Heart left ventricle (tissue), 16 donors: ENCODE measurements at regions not wholly inside any gene's neighbourhood (a gene's known extent, or its start where the extent isn't known, plus 50 kb on each side); places are given as distances from the start of the nearest gene placed in this dataset.

Experiments
- ATAC-seq, 4 donors: fragments of 200-7000 bp; cut with Tn5 transposase; one replicate each; pipeline ENCODE4 v1.9.1; 2020 to 2022; ENCODE audit warnings: moderate library complexity in 4 of 4, mild to moderate bottlenecking in 3 of 4, moderate number of reproducible peaks in 1 of 4
- DNase-seq, 5 donors: peaks; one replicate each; pipeline ENCODE4 v3.0.0-alpha.2; 2020
- H3K27ac ChIP-seq, 12 donors: fragments of 200-600 bp; sonication (generic) in 4 of 12; one replicate each; pipeline versions ENCODE4 v1.5.0 to v1.8.0; 2016 to 2022; ENCODE audit warnings: mild to moderate bottlenecking in 2 of 12
- H3K27me3 ChIP-seq, 9 donors: fragments of 200-600 bp; sonication (generic) in 2 of 9; one replicate each; pipeline versions ENCODE4 v1.5.1 to v1.8.0; 2016 to 2022; ENCODE audit warnings: mild to moderate bottlenecking in 3 of 9
- H3K36me3 ChIP-seq, 9 donors: fragments of 200-600 bp; sonication (generic) in 2 of 9; one replicate each; pipeline versions ENCODE4 v1.5.0 to v1.8.0; 2018 to 2022; ENCODE audit warnings: mild to moderate bottlenecking in 2 of 9
- H3K4me1 ChIP-seq, 12 donors: fragments of 200-600 bp; sonication (generic) in 4 of 12; one replicate each; pipeline versions ENCODE4 v1.5.0 to v1.8.0; 2016 to 2022; ENCODE audit warnings: mild to moderate bottlenecking in 3 of 12
- H3K4me3 ChIP-seq, 12 donors: fragments of 200-600 bp; sonication (generic) in 4 of 12; one replicate each; pipeline versions ENCODE4 v1.5.0 to v1.8.0; 2017 to 2022; ENCODE audit warnings: mild to moderate bottlenecking in 9 of 12, moderate library complexity in 4 of 12
- H3K9me3 ChIP-seq, 12 donors: fragments of 200-600 bp; sonication (generic) in 4 of 12; one replicate each; pipeline versions ENCODE4 v1.5.0 to v1.8.0; 2016 to 2022; ENCODE audit warnings: mild to moderate bottlenecking in 1 of 12
- CTCF ChIP-seq, 12 donors: fragments of 200-600 bp; sonication (generic) in 4 of 12; IDR thresholded peaks; one replicate each; pipeline versions ENCODE4 v1.5.0 to v1.8.0; 2018 to 2022; ENCODE audit warnings: antibody characterized with exemption in 12 of 12, mild to moderate bottlenecking in 5 of 12
- POLR2A ChIP-seq, 2 donors: fragments of 450-650 bp; IDR thresholded peaks; one replicate each; pipeline ENCODE4 v1.6.1; 2017; ENCODE audit warnings: antibody characterized with exemption in 2 of 2, mild to moderate bottlenecking in 2 of 2, moderate library complexity in 2 of 2
- WGBS, 4 donors: extraction: QIAGEN DNeasy Blood & Tissue Kit in 2 of 4; methylation state at CpG; one replicate each; pipeline versions ENCODE4 v1.1.5 to v1.1.7; 2013 to 2018; 5-methylcytosine and 5-hydroxymethylcytosine counted together
- intact Hi-C, 10 donors: fragments of 100-400 bp; cut with DNase I; formaldehyde crosslinking; loops; one replicate each; pipeline versions ENCODE4 v1.11.1 to v1.14.2; 2022
- donor health status: ischemic (EF 13 %, LVEDD 7.1; RV severe dilation, severe dysfunction).
- donor health status: healthy with polysubstance abuse.
- donor health status: DM: no; HTN: yes; CAD: no.
- donor health status: DM: no; HTN: no; CAD: no.
- donor health status: ischemic (EF 25% LVEDD 6.9; RV normal size, moderate dysfunction).
- donor health status: ischemic (EF 25% LVEDD 5.7; RV mildly dilated, moderate dysfunction).
- donor health status: healthy.
- donor health status: DM: yes; HTN: yes; CAD: no.
- donor health status: ischemic (EF 35%, LVEDD 5.7; RV mildly dilated, moderate dysfunction).
- donor health status: nonischemic (EF 11% LVEDD 7.7; RV severe dilation, severe dysfunction).
- donor health status: DM: yes; HTN: yes; CAD: no.
- donor health status: PGD.
- donor health status: ischemic (EF 29% LVEDD 5.4; RV normal size, mild dysfunction).
- donor health status: nonischemic (EF 23%, LVEDD 6.1; RV moderate dilation, normal function).

GRCh38 chr19:32224371-32225244 is 120.8 kb upstream of the ZNF507 start:
- intact Hi-C loops, result loop anchor here (1.0 to 10.0 kb wide), 11 partner anchors 180 to 1557 kb away; no protein-coding TSS in a partner anchor
- TF ChIP-seq CTCF (IDR thresholded peaks at IDR 0.05), result peak; percentile 98 to 100 (median 100)
- TF ChIP-seq POLR2A (IDR thresholded peaks at IDR 0.05), result no peak

GRCh38 chr19:32227561-32228165 is 117.7 kb upstream of the ZNF507 start:
- TF ChIP-seq POLR2A (IDR thresholded peaks at IDR 0.05), result no peak
- no peak for TF ChIP-seq CTCF (IDR thresholded peaks at IDR 0.05)
- Histone ChIP-seq H3K4me3 (no peak overlapping the region), H3K9me3 (no peaks in the 10 kb centered on the region), H3K4me1 (peaks cover 0 to 9% (median 4%) of the 10 kb centered on the region in 12 donors), H3K27ac (no peak overlapping the region), H3K27me3 (peaks cover 0 to 86% (median 30%) of the 10 kb centered on the region in 9 donors), H3K36me3 (no peaks in the 10 kb centered on the region)
- intact Hi-C loops, result loop anchor here in 8 of 10 donors (5.0 to 10.0 kb wide), 8 partner anchors 183 to 1560 kb away; no protein-coding TSS in a partner anchor
- DNase-seq (no peak), ATAC-seq (no peak)
- 78 to 79% (median 79%) methylated on average over 29 of the region's 29 CpGs for WGBS, 4 donors

More at GRCh38 chr19:32224371-32225244, 120.8 kb upstream of the ZNF507 start:
- Histone ChIP-seq H3K4me1 (peaks cover 0 to 9% (median 4%) of the 10 kb centered on the region in 12 donors), H3K27me3 (peaks cover 0 to 65% (median 16%) of the 10 kb centered on the region in 9 donors), H3K27ac (no peak overlapping the region), H3K9me3 (no peaks in the 10 kb centered on the region), H3K4me3 (peak overlapping the region in 10 of 12 donors; percentile 16 to 51 (median 36)), H3K36me3 (no peaks in the 10 kb centered on the region)
- ATAC-seq (peak in 3 of 4 donors; percentile 83 to 93 (median 93)), DNase-seq (peak; percentile 48 to 75 (median 61))
- 5 to 9% (median 6%) methylated on average over 43 to 51 of the region's 51 CpGs for WGBS, 4 donors

GRCh38 chr19:32230441-32230840 is 115.0 kb upstream of the ZNF507 start:
- no peak for ATAC-seq
- no peak for TF ChIP-seq CTCF (IDR thresholded peaks at IDR 0.05)
- TF ChIP-seq POLR2A (IDR thresholded peaks at IDR 0.05), result no peak
- Histone ChIP-seq H3K27me3 (peaks cover 0 to 74% (median 14%) of the 10 kb centered on the region in 9 donors), H3K27ac (no peak overlapping the region), H3K4me1 (no peaks in the 10 kb centered on the region), H3K9me3 (no peaks in the 10 kb centered on the region), H3K36me3 (no peaks in the 10 kb centered on the region), H3K4me3 (no peak overlapping the region)
- intact Hi-C loops, result no loop called here
- DNase-seq, result no peak
- 49 to 69% (median 57%) methylated on average over 4 to 6 of the region's 6 CpGs for WGBS, 4 donors

- no peak for ATAC-seq
- Histone ChIP-seq H3K4me1 (no peaks in the 10 kb centered on the region), H3K36me3 (no peaks in the 10 kb centered on the region), H3K9me3 (no peaks in the 10 kb centered on the region), H3K27me3 (peaks cover 0 to 69% (median 9%) of the 10 kb centered on the region in 9 donors), H3K27ac (no peak overlapping the region), H3K4me3 (no peak overlapping the region)
- TF ChIP-seq CTCF (IDR thresholded peaks at IDR 0.05), result no peak
- no peak for TF ChIP-seq POLR2A (IDR thresholded peaks at IDR 0.05)
- WGBS, 4 donors, result 55 to 63% (median 57%) methylated on average over 8 of the region's 8 CpGs
- intact Hi-C loops, result no loop called here
- no peak for DNase-seq
These were observed 114.4 kb upstream of the ZNF507 start for GRCh38 chr19:32231020-32231419.
